Fibroblast of the aortic adventitia (primary cell): ENCODE measurements at regions not wholly inside any gene's neighbourhood (a gene's known extent, or its start where the extent isn't known, plus 50 kb on each side); places are given as distances from the start of the nearest gene placed in this dataset.
"Not testable (repeated sequence)": the region's sequence is repeated elsewhere in the genome, so short reads cannot be mapped to it uniquely, and the experiment has no call there.

Experiments
- DNase-seq: peaks from one replicate; pipeline ENCODE4 v3.0.0-alpha.2; 2010; ENCODE audit warnings: low read depth
- H3K4me3 ChIP-seq: 2 replicates; pipeline ENCODE4 v1.5.1; 2011; ENCODE audit warnings: low read depth, mild to moderate bottlenecking, control low read depth, low read length, moderate library complexity
- CTCF ChIP-seq: IDR thresholded peaks from 2 replicates; pipeline ENCODE4 v1.5.1; 2011; ENCODE audit warnings: mild to moderate bottlenecking, low read length, control low read depth, inconsistent platforms; ENCODE audit not compliant: insufficient read depth

GRCh38 chr3:10725067-10725466 is 91.0 kb upstream of the SLC6A11 start:
- TF ChIP-seq CTCF, result no peak
- H3K4me3 ChIP-seq, result no peak overlapping the region
- peak; percentile 37 for DNase-seq

GRCh38 chr3:10725846-10726245 is 90.2 kb upstream of the SLC6A11 start:
- no peak for TF ChIP-seq CTCF
- no peak overlapping the region for H3K4me3 ChIP-seq
- no peak for DNase-seq

GRCh38 chr3:10726787-10727186 is 89.2 kb upstream of the SLC6A11 start:
- TF ChIP-seq CTCF, result no peak
- no peak for DNase-seq
- H3K4me3 ChIP-seq, result no peak overlapping the region

GRCh38 chr3:10729439-10729838 is 86.6 kb upstream of the SLC6A11 start:
- no peak for DNase-seq
- H3K4me3 ChIP-seq, result no peak overlapping the region
- TF ChIP-seq CTCF, result no peak

GRCh38 chr3:10732292-10732691 is 83.7 kb upstream of the SLC6A11 start:
- no peak for TF ChIP-seq CTCF
- no peak overlapping the region for H3K4me3 ChIP-seq
- DNase-seq, result no peak

GRCh38 chr3:10733297-10733696 is 82.7 kb upstream of the SLC6A11 start:
- no peak for TF ChIP-seq CTCF
- no peak for DNase-seq
- no peak overlapping the region for H3K4me3 ChIP-seq

- not testable (repeated sequence) for H3K4me3 ChIP-seq, DNase-seq
These were observed 79.6 kb upstream of the SLC6A11 start for GRCh38 chr3:10736444-10736843.
